Stimulated activated CD4-positive, alpha-beta T cell treated with anti-CD3 and anti-CD28 coated beads, Interleukin-12 subunit alpha, Interleukin-12 subunit beta, amount 100 ng/mL, for 24 hours (primary cell): ENCODE measurements at regions not wholly inside any gene's neighbourhood (a gene's known extent, or its start where the extent isn't known, plus 50 kb on each side); places are given as distances from the start of the nearest gene placed in this dataset.
A peak's percentile ranks its signal among the peaks of the same experiment; 100 is the strongest.

Source experiments
- DNase-seq, 2 experiments: peaks; one replicate each; pipeline ENCODE4 v3.0.0-alpha.2; 2020; ENCODE audit warnings: low read depth in 2 of 2

DNA sequence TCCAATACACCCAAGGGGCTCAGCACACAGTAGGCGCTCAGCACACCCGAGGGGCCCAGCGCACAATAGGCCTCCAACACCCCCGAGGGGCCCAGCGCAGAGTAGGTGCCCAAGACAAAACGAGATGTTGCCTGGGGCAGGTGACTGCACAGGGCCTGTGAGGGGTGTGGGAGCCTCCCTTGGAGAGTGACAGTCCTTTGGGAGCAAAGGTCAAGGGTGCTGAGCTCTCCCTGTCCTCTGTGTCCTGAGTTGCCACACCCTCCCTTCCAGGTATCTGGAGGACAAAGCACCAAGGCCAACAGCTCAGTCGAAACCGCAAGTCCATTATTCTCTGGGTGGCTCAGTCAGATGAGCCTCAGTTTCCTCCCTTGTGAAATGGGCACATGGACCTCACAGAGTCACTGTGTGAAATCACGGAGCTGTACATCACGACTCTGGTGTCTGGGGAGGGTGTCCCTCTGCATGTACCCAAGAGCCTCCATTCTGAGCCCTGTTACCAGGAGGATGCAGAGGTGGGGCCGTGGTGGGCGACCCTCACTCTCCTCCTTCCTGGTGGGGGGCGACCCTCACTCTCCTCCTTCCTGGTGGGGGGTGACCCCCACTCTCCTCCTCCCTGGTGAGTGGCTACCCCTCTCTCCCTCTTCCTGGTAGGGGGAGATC, 81.3 kb downstream of the FOXL3 start:
- DNase-seq = no peak

DNA sequence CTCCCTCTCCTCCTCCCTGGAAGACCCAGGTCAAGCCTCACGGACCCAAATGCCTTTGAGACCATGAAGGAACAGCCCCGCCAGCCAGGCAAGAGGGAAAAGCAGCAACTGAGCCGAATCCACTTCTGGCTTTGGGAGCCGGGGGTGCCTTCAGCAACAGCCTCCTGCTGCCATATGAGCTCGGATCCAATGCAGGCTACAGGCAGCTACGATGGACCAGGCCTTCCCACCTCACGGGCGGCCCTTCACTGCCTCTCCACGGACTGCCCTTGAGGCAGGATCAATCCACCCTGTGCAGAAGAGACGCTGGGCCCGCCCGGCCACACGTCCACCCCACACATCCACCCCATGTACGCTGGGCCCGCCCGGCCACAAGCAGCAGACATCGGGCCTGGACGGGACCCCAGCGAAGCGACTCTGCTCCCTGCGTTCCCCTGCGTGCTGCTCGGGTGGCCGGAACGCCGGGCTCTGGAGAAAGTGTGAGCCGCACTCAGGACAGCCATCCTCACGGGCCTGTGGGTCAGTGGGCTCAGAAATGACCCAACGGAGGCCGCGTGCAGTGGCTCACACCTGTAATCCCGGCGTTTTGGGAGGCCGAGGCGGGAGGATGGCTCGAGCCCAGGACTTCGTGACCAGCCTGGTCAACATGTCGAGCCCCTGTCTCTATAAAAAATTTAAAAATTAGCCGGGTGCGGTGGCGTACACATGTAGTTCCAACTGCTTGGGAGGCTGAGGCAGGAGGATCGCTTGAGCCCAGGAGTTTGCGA, 82.0 kb downstream of the FOXL3 start:
- no peak for DNase-seq

DNA sequence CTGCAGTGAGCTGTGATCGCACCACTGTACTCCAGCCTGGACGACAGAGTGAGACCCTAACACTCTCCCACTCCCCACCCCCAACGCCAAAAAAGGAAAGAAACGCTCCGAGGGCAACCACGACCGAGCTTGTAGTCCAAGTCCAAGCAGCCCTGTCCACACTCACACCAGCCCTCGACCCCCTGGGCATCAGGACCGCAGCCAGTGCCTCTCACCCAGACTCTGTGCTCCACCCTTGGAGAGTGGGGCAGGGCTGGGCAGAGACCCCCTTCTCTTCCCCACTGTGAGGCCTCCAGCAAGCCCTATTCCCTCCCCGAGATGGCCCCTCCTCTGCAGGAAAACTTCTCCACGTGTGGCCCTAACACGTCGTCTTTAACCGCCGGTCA, 82.6 kb downstream of the FOXL3 start:
- no peak for DNase-seq

DNA sequence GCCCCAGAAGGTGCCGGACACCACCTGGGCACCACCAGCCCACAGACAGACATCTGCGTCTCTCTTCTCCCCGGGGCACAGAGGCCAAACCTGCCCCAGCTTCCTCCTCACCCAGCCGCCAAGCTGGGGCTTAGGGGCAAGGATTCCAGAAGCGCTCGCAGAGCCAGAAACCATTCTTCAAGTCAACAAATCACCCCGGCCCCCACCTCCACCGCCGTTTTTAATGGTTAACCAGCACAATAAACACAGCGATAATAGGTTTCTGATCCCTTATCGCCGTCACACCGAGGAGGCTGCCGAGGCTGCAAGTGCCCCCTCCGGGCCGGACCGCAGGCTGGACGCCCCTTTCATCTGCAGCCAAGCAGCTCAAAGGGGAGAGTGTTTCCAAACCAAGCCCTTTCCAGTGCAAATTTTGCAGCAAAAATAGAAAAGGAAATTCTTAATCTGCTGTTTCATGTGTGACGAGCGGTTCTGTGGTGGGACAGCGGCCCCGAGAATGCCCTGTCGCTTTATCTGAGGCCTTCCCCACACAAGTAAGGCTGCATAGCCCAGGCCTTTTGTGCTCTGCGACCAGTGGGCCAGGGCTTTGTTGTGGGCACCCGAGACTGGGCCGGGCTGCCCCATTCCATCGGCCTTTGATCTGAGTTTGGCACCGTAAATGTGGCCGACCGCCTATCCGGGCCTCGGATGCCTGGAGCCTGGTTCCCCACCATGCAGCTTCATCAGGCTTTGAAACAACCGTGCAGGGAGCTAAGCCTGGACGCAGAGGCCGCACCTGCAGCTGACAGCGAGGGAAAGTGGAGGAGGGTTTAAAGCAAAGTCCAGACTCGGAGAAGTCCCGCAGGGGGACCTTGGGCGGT, 83.2 kb downstream of the FOXL3 start:
- DNase-seq = no peak

DNA sequence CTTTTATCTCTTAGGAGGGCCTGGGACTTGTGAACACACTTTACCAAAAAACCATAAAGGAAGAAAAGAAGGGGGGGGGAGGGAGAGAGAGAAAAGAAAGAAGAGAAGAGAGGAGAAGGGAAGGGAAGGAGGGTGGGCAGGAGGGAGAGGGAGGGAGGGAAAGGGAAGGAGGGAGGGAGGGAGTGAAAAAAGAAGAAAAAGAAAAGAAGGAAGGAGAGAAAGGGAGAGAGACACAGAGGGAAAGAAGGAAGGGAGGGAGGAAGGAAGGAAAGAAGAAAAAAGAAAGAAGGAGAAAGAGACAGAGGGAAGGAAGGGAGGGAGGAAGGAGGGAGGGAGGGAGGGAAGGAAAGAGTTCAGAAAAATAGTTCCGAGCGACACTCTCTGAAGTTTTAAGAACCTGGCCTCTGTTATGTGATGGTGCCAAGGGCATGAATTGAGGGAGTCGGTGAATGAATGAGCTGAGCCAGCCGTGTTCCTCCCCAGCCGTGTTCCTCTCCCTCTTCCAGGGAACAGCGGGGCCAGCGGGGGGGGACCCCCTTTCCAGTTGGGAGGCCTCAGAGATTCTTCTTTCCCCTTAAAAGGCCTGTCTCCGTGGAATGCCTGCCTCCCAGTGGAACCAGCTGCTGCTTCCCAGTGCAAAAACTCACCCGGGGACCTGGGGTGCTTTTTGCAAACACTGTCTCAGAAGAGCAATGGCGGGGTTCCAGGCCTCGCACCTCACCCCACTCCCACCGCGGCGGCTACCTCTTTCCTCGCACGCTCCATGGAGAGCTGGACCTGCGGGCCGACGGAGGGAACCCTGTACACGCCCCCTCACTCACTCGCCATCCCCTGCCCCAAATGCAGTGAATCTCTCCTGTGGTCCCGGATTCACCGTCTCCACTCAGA, 84.1 kb downstream of the FOXL3 start:
- no peak for DNase-seq

DNA sequence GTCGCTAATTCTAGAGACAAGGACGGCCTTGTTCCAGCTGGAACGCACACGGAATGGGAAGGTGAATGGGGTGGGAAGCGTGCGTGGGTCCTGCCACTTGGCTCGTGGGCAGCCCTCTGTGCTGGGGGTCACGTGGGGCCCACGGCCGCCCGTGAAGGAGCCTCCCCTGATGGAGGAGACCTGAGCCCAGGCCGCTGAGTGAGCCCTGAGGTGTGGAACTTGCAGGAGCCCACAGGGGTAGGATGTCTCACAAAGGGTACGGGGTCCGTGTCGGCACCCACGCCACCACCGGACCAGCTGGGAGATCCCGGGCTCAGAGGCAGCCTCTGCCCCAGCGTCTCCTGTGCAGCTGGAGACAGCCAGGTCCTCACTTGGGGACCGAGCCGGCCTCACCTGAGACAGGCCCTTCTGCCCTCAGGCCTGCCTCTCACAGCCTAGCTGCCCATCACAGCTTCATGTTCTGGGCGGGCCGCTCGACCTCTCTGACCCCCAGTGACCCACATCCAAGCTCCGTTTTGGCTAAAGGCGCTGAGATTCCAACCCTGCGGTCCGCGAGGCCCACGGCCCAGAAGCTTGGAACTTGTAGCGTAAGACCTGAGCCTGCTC, 84.8 kb downstream of the FOXL3 start:
- no peak for DNase-seq

DNA sequence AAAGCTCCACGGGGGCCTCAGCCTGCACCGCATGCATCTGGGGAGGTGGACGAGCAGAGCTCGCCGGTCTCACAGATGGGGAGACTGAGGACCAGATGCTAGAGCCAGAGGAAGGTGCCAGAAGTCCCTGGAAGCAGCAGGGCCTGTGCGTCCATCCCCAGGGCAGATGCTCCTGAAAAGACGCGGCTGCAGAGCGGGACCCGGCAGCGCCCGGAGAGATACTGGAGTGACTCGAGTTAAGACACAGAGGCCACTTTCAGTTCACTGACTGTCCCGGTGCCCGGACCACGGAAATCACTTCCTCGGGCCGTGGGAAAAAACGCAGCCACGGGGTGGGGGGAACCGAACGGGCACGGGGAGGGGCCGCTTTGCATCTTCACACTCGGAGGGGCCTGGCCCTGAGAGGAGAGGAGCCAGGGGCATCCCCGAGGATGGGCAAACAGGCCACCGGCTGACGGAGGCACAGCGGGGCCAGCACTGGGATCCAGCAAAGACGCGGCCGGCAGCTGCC, 85.4 kb downstream of the FOXL3 start:
- DNase-seq = no peak

DNA sequence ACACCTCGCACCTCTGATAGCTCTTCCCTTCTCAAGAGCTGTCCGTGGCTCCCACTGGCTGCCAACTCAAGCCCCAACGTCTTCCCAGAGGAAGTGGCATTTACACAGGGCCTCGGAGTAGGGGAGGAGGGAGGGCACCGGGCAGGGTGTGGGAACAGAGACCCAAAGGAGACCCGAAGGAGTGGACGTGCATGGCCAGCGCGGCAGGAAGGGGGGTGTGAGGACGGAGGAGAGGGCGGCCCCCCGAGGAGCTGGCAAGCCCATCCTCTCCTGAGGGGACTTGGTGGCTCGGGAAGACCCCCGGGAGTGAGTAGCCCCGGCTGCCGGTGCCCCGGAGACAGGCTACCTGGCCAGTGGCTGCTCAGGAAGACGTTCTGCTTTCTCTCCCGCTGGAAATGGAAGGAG, 85.9 kb downstream of the FOXL3 start:
- no peak for DNase-seq

DNA sequence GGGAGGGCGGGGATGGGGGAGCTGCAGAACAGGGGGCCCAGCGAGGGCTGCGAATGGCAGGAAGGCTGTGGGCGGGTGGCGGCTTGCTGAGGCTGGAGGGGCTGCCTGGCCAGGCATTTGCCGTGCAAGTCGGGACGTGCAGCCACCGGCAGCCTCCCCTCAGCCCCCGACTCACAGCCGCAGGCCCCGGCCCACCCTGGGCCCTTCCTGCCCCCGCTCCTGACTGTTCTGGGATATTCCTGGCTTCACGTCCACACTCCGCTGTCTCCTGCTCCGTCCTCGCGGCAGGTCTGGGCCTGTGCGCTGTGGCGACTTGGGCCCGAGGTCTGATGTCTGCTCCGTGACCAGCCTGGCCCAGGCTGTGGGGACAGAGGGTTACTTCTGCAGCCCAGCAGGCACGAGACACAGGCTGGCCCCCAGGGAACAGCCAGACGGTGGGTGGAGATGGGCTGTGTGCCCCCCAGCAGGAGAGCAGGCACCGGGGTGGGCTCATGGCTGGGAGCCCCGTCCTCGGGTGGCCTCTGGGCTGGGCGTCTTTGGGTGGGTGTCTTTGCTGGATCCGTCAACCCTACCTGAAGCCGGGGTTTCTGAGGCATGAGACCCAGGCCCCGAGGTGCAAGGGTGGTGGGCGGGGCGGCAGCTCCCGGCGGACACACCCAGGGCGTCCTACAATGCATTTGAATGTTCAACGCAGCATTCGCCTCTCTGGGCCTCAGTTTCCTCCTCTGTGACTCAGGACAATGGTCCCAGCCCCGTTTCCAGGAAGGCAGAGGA, 86.5 kb downstream of the FOXL3 start:
- DNase-seq = no peak

DNA sequence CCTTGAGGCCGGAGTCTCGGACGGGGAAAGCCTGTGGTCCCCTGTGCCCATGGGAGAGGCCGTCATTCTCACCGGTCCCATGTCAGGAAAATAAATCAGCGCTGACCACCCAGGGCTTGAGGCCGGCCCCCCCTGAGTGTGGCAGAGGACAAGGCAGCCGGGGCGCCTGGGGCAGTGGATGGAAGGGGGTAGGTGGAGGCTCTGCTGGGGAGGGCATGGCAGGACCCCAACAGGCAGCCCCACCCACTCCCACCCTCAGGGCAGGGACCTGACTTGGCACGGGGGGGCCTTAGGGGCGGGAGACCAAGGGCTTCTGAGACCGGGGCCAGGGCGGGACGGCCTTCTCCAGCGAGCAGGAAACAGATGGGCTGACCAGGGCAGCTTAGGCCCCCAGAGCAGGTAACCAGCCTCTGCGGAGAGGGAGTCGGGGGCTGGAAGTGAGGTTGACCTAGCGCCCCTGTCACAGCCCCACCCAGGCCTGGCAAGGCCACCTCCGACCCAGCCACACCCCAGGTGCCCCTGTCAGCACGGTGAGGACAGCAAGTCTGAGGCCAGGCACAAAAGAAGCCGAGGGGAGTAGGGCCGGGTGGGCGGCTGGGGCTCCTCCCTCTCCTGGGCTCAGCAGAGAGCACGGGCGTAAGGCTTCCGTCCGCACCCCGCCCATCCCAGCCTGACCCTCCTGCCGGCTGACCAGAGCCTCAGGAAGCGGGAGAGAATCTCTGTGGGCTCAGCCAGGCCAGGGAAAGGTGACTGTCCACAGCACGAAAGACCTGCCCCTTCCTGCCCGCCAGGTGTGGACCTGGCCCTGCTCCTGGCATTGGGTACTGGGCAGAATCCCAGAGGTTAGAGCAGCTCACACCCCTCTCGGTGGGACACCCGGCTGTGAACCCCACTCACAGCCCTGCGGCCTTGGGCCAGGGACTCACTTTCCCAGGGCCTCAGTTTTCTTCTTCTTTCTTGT, 87.4 kb downstream of the FOXL3 start:
- no peak for DNase-seq

DNA sequence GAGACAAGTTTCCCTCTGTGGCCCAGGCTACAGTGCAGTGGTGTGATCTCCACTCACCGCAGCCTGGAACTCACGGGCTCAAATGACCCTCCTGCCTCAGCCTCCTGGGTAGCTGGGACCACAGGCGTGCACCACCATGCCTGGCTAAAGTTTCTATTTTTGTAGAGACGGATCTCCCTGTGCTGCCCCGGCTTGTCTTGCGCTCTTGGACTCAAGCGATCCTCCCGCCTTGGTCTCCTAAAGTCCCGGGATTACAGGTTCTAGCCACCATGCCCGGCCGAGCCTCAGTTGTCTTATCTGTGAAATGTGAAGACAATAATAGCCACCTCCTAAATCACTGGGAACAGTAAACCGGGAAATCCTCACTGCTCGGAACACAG, 88.1 kb downstream of the FOXL3 start:
- DNase-seq = no peak

DNA sequence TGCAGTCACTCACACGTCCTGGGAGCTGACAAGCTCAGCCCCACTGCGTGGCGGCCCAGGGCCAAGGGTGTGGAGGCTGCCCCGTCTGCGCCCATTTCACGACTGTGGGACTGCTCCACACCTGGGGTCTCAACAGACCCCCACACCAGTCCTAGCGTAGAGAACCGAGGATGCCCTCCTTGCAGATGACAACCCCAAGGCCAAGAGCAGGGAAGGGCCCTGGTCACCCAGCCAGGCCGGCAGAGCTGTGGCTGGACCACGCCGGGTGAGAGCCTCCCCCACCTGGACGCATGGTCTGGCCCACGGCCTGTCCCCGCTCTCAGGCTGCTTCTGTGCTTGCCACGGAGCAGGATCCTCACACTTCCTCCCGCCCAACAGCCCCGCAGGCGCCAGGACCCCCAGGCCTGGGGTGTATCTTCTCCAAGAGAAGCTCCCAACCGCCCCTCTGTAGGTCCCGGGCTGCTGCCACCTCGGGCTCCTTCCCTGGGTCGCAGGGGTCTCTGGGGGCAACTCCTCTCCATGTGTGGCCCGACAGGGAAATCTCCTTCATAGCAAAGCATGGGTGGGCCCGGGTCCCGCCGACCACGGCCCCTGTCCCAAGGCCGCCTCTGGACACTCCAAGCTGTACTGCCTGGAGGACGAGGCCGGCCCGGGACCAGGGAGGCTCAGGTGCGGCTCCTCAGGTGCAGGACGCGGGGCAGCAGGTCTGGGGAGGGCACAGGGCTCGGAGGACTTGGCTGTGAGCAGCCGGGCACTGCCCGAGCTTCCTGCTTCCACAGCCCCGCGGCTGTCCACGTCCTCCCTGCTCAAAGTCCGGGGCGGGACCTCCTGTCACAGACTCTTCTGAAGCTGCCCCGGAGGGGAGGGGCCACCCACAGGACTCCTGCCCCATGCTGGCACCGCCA, 88.8 kb downstream of the FOXL3 start:
- no peak for DNase-seq

DNA sequence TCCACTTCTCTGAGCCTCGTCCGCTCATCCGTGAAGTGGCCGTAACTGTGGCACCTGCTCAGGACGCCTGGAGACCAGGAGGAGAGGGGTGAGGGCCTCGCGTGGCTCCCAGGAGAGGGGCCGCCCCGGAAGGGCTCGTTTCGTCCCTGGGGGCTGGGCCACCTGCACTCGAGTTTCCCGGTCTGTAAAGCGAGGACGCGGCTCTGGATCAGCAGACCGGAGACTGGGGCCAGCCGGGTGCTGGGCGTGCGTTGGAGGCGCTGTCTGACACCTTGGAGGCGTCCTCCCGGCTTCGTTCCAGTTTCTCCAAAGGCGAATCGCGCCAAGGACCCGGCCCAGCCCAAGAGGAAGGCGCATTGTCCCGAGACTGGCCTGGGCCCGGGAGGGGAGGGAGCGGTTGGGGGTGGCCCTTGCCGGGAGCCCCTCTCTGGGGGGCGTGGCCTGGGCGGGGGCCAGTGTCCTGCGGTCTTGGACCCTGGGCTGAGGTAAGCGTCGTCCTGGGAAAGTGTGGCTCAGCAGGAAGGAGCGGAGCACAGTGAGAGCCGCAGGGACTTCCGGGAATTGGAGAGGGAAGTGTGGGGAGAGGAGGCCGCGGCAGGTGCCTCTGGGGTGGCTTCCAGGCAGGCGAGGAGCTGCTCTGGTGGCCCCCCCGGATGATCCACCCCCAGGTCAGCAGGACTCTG, 89.6 kb downstream of the FOXL3 start:
- no peak for DNase-seq

DNA sequence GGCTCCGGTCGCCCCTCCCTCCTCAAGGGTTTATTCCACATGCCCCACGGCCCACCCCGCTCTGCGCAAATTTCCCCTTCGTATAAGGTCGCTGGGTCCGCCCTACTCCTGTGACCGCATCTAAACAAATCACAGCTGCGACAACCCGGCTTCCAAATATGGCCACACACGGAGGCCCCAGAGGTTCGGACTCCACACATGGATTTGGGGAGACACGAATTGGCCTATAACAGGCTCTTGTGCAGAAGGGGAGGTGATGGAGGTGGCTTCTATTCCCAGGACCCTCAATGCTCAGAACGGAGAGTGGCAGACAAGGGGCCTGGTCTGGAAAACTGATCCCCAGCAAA, 90.1 kb downstream of the FOXL3 start:
- no peak for DNase-seq

DNA sequence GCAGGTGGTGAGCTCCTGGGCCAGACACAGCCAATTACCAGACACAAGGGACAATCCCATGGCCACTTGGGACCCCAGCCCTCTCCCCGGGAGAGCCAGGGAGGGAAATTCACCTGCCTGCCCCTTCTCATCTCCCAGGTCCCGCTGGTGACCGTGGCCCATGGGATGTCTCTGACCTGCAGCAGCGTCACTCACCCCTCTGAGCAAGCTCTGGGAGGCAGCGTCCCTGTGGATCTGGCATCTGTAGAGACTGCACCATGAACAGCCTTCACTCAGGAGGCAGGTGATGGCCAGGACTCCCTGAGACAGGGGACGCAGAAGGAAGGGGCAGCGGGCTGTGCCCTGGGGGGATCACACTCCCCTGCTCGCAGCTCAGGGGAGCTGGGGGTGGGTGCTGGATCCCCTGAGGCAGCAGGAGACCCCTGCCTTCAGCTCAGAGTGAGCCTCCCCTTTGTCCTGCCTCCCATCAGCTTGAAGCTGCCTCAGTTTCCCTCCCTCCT, 90.8 kb downstream of the FOXL3 start:
- DNase-seq = no peak

DNA sequence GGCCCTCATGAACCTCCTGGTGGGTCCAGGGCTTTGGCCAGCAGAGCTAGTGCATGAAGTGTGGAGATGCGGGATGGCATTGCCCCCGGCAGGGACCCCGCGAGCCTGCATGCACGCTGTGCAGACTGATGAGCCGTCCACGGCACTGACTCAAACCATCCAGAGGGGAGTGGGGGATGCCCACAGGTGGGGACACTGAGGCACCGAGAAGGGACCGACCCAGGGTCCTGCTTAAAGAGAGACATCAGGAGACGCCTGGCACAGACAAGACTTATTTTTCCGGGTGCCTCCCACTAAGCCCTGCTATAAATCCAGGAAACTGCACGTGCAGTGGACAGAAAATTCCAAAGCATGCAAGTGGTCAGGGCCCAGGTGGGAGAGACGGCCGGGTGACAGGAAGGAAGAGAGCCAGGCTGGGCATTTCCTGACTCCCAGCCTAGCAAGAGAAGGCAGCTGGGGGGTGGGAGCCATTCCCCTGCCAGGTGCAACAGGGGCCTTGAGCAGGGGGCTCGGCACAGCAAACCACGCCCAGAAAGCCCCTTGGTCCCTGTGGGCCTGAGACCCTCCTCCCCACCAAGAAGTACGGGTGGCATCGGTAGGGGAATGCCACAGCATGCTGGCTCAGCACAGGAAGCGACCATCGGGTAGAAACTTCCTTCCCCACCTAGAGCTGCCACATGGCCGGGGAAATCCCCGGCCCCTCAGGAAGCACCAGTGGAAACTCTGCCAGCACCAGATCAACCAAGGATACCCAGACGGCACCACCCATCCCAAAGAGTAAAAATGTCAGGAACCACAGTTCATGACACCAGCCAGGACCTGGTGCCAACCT, 91.5 kb downstream of the FOXL3 start:
- DNase-seq = peak in 1 of 2 experiments; percentile 20

DNA sequence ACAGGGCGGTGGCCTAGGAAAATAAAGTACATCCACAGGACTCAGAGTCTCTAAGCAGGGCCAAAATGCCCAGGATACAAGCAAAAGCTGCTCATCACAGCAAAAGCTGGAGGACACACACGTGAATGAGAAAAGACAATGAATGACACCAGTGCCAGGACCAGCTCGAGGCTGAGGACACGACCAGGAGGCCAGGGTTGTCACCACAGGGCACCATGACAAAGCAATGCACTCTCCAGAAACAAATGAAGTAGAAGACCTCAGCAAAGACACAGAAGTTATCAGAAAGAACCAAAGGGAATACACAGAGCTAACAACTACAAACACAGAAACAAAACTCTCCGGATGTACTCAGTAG, 92.1 kb downstream of the FOXL3 start:
- DNase-seq = no peak
